Adrenal gland (tissue), 5 donors: ENCODE measurements at regions not wholly inside any gene's neighbourhood (a gene's known extent, or its start where the extent isn't known, plus 50 kb on each side); places are given as distances from the start of the nearest gene placed in this dataset.

Experiments used
- CTCF ChIP-seq, 6 experiments: fragments of 450-650 bp in 4 of 6; fragments of 200-600 bp in 2 of 6; sonication (generic) in 1 of 6; IDR thresholded peaks; 1 replicate in 5 of 6; 2 replicates in 1 of 6; pipeline versions ENCODE4 v1.5.1 to v1.8.0; 2016 to 2021; ENCODE audit warnings: antibody characterized with exemption in 6 of 6, mild to moderate bottlenecking in 2 of 6, moderate library complexity in 1 of 6
- POLR2A ChIP-seq, 2 donors: fragments of 450-650 bp; IDR thresholded peaks; one replicate each; pipeline ENCODE4 v1.6.1; 2017; ENCODE audit warnings: antibody characterized with exemption in 2 of 2, mild to moderate bottlenecking in 2 of 2, moderate library complexity in 1 of 2
- donor health status: DM: no; HTN: no; CAD: no.

GRCh38 chr1:103273106-103273505 lies 164.8 kb upstream of the COL11A1 start:
- TF ChIP-seq CTCF (IDR thresholded peaks at IDR 0.05), result no peak
- no peak for TF ChIP-seq POLR2A (IDR thresholded peaks at IDR 0.05)
